ENCODE measurements at regions not wholly inside any gene's neighbourhood (a gene's known extent, or its start where the extent isn't known, plus 50 kb on each side); places are given as distances from the start of the nearest gene placed in this dataset.
"Not testable (repeated sequence)": the region's sequence is repeated elsewhere in the genome, so short reads cannot be mapped to it uniquely, and the experiment has no call there.

- H3K27me3 Mint-ChIP-seq (ENCODE audit: low read depth) = no peaks in the 10 kb centered on the region
- H3K4me1 Mint-ChIP-seq (ENCODE audit: low read depth) = no peaks in the 10 kb centered on the region
- no peaks in the 10 kb centered on the region for H3K36me3 Mint-ChIP-seq (ENCODE audit: low read depth)
- H3K4me3 Mint-ChIP-seq = no peak overlapping the region
- no peaks in the 10 kb centered on the region for H3K9me3 Mint-ChIP-seq
- H3K27ac Mint-ChIP-seq = no peak overlapping the region
- DNase-seq = no peak
- CTCF ChIA-PET = no interaction called here
- intact Hi-C loops (cut with micrococcal nuclease) = no loop called here
Observed at GRCh38 chr2:187188783-187189631, 259.0 kb downstream of the CALCRL start.

GRCh38 chr2:187187519-187187918 lies 260.5 kb downstream of the CALCRL start:
- Mint-ChIP-seq H3K27ac (no peak overlapping the region), H3K27me3 (ENCODE audit: low read depth) (no peaks in the 10 kb centered on the region), H3K4me1 (ENCODE audit: low read depth) (no peaks in the 10 kb centered on the region), H3K9me3 (no peaks in the 10 kb centered on the region), H3K36me3 (ENCODE audit: low read depth) (no peaks in the 10 kb centered on the region), H3K4me3 (no peak overlapping the region)
- DNase-seq = no peak
- intact Hi-C loops (cut with micrococcal nuclease) = no loop called here
- CTCF ChIA-PET = no interaction called here

DNA sequence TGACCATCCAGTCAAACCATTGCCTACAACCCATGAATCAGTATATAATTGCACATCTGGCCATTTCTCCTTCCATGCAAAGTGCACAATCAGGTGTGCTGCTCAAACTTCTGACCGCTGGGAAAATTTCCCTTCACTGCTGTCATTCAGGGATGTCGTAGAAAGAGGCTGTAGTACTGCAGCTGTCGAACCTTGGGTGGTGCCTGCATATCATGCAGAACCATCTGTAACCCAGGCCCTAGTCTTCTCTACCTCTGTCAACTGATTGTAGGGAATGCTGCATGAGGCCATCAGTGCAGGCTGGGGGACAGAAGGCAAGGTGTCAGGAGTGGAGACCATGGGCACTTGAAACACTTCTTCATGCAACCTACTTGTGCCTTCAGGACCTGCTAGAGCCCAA lies 267.5 kb downstream of the CALCRL start:
- Mint-ChIP-seq H3K4me1 (ENCODE audit: low read depth) (no peaks in the 10 kb centered on the region), H3K4me3 (no peak overlapping the region), H3K27me3 (ENCODE audit: low read depth) (no peaks in the 10 kb centered on the region), H3K36me3 (ENCODE audit: low read depth) (no peaks in the 10 kb centered on the region), H3K27ac (no peak overlapping the region), H3K9me3 (no peaks in the 10 kb centered on the region)
- CTCF ChIA-PET = no interaction called here
- intact Hi-C loops (cut with micrococcal nuclease) = no loop called here
- DNase-seq = no peak

DNA sequence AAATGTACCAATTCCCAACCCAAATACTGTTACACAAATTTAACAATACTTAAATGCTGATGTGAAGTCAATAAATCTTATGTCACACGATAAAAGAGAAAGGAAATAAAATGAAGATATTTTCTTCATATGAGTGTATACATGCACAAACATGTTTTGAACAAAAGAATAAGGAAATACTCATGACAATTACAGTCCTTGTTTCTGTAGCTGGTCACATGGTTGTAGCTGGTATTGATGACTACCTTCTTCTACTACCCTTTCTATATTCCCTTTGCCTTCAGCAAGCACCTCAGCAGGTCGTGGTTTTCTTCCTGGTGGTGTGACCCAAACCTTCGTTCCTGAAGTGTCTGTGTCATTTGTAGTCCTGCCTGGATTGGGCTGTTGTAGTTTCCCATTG lies 269.2 kb downstream of the CALCRL start:
- not testable (repeated sequence) for H3K27me3 Mint-ChIP-seq (ENCODE audit: low read depth); H3K4me1 Mint-ChIP-seq (ENCODE audit: low read depth)

GRCh38 chr2:187177253-187177652 lies 270.8 kb downstream of the CALCRL start:
- no peak for DNase-seq
- intact Hi-C loops (cut with micrococcal nuclease) = no loop called here
- CTCF ChIA-PET = no interaction called here
- H3K4me1 Mint-ChIP-seq (ENCODE audit: low read depth) = no peaks in the 10 kb centered on the region
- H3K27me3 Mint-ChIP-seq (ENCODE audit: low read depth) = no peaks in the 10 kb centered on the region
- H3K27ac Mint-ChIP-seq = no peak overlapping the region
- no peaks in the 10 kb centered on the region for H3K9me3 Mint-ChIP-seq
- H3K4me3 Mint-ChIP-seq = no peak overlapping the region
- H3K36me3 Mint-ChIP-seq (ENCODE audit: low read depth) = no peaks in the 10 kb centered on the region

More for the DNA sequence above, 269.2 kb downstream of the CALCRL start:
- intact Hi-C loops (cut with micrococcal nuclease); H3K9me3 Mint-ChIP-seq; H3K27ac Mint-ChIP-seq; H3K36me3 Mint-ChIP-seq (ENCODE audit: low read depth); H3K4me3 Mint-ChIP-seq; CTCF ChIA-PET; DNase-seq: not testable (repeated sequence)

GRCh38 chr2:187174582-187174981 lies 273.5 kb downstream of the CALCRL start:
- intact Hi-C loops (cut with micrococcal nuclease) = loop anchor here (1.0 kb wide), 1 partner anchor 279 kb away; no protein-coding TSS in a partner anchor
- no peaks in the 10 kb centered on the region for H3K27me3 Mint-ChIP-seq (ENCODE audit: low read depth)
- no peaks in the 10 kb centered on the region for H3K36me3 Mint-ChIP-seq (ENCODE audit: low read depth)
- no peaks in the 10 kb centered on the region for H3K4me1 Mint-ChIP-seq (ENCODE audit: low read depth)
- no peak overlapping the region for H3K27ac Mint-ChIP-seq
- no peak overlapping the region for H3K4me3 Mint-ChIP-seq
- CTCF ChIA-PET = interaction anchor here (0.6 kb wide), 1 partner anchor 41 kb away, joined by 3 read pairs; no protein-coding TSS in a partner anchor
- no peak for DNase-seq
- no peaks in the 10 kb centered on the region for H3K9me3 Mint-ChIP-seq

DNA sequence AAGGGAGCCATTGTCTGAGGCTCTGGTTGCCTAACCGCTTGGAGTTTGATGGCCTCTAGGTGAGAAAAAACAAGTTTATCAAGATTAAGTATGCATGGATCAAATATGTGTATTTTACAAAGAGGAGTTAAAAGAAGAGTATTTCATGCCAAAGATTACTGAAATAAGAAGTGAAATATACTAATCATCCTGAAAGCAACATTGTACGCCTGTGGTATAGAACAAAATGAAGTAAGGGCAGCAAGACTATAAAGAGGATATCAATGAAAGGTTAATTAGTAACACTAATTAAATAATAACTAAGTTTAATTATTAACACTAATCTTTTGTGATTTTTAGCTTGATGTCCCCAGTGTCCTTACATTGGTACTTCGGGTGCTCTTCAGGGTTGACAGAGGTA lies 276.7 kb downstream of the CALCRL start:
- H3K27ac Mint-ChIP-seq = no peak overlapping the region
- H3K36me3 Mint-ChIP-seq (ENCODE audit: low read depth) = no peaks in the 10 kb centered on the region
- H3K4me3 Mint-ChIP-seq = no peak overlapping the region
- intact Hi-C loops (cut with micrococcal nuclease) = no loop called here
- no peaks in the 10 kb centered on the region for H3K27me3 Mint-ChIP-seq (ENCODE audit: low read depth)
- no peaks in the 10 kb centered on the region for H3K9me3 Mint-ChIP-seq
- CTCF ChIA-PET = no interaction called here
- no peaks in the 10 kb centered on the region for H3K4me1 Mint-ChIP-seq (ENCODE audit: low read depth)
- no peak for DNase-seq

DNA sequence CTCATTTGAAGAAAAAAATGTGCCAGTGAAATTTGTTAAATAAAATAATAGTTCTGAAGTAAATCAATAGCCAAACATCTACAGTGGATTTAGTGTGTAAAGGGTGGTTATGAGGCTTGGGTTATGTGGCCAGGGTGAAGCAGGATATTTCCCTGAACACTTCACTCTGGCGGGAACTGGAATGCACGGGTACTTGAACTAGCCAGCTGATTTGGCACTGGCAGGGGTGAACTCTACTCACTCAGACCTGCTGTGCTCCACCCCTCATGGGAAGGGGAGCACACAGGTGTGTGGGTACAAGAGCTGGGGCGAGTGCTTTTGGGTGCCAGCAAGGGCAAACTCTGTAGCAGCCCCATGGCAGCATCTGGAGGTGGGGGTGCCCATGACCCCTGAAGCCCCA lies 278.2 kb downstream of the CALCRL start:
- H3K9me3 Mint-ChIP-seq = no peaks in the 10 kb centered on the region
- no peak overlapping the region for H3K27ac Mint-ChIP-seq
- CTCF ChIA-PET = no interaction called here
- H3K36me3 Mint-ChIP-seq (ENCODE audit: low read depth) = no peaks in the 10 kb centered on the region
- no peaks in the 10 kb centered on the region for H3K4me1 Mint-ChIP-seq (ENCODE audit: low read depth)
- DNase-seq = no peak
- intact Hi-C loops (cut with micrococcal nuclease) = no loop called here
- H3K4me3 Mint-ChIP-seq = no peak overlapping the region
- no peaks in the 10 kb centered on the region for H3K27me3 Mint-ChIP-seq (ENCODE audit: low read depth)

DNA sequence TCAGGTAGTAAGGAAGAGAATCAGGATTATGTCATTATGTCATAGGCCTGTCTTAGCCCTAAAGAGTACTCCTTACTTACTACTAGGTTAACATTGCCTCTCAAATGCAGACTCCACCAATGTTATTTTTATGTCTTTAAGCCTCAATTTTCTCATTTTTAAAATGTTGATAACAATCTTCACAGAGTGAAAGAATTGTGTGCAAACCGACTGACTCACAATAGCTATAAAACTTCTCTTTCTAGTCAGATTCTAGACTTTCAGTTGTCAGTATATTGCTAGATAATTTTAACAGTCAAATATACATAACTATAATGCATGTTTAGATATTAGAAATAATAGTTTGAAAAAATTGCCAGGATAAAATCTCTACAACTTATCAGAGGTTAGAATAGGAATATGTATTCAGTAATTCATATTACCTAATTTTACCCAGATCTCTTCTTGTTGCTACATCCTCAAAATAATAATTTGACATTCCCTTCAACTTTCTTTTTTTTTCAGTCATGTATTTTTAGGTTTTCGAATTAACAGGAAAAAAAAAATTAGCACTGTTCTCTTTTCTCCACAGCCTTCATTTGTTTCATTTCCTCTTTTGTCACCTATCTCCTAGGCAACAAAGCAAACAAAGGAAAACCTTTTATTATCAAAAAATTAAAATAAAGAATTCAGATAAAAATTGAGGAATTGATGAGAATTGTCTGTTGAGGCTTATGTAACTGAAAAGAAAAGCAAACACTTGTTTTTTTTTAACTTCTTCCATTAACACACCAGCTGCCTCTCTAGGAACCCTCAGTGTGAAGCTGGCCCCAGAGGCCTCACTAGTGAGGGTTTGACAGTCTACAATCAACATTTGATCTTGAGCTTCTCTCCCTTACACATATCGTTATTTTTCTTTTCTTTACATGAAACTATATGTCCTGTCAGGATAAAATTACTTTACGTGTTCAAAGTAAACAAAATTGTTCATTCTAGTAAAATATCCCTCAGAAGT lies 279.0 kb downstream of the CALCRL start:
- no peaks in the 10 kb centered on the region for H3K27me3 Mint-ChIP-seq (ENCODE audit: low read depth)
- no peaks in the 10 kb centered on the region for H3K9me3 Mint-ChIP-seq
- no peaks in the 10 kb centered on the region for H3K36me3 Mint-ChIP-seq (ENCODE audit: low read depth)
- DNase-seq = no peak
- H3K4me3 Mint-ChIP-seq = no peak overlapping the region
- intact Hi-C loops (cut with micrococcal nuclease) = no loop called here
- no peak overlapping the region for H3K27ac Mint-ChIP-seq
- CTCF ChIA-PET = no interaction called here
- no peaks in the 10 kb centered on the region for H3K4me1 Mint-ChIP-seq (ENCODE audit: low read depth)

GRCh38 chr2:187167491-187167890 lies 280.6 kb downstream of the CALCRL start:
- H3K36me3 Mint-ChIP-seq (ENCODE audit: low read depth) = no peaks in the 10 kb centered on the region
- no peak overlapping the region for H3K4me3 Mint-ChIP-seq
- CTCF ChIA-PET = interaction anchor here (1.1 kb wide), 1 partner anchor 8 kb away, joined by 3 read pairs; no protein-coding TSS in a partner anchor
- H3K27ac Mint-ChIP-seq = no peak overlapping the region
- H3K9me3 Mint-ChIP-seq = no peaks in the 10 kb centered on the region
- no peak for DNase-seq
- no peaks in the 10 kb centered on the region for H3K4me1 Mint-ChIP-seq (ENCODE audit: low read depth)
- intact Hi-C loops (cut with micrococcal nuclease) = no loop called here
- H3K27me3 Mint-ChIP-seq (ENCODE audit: low read depth) = no peaks in the 10 kb centered on the region

DNA sequence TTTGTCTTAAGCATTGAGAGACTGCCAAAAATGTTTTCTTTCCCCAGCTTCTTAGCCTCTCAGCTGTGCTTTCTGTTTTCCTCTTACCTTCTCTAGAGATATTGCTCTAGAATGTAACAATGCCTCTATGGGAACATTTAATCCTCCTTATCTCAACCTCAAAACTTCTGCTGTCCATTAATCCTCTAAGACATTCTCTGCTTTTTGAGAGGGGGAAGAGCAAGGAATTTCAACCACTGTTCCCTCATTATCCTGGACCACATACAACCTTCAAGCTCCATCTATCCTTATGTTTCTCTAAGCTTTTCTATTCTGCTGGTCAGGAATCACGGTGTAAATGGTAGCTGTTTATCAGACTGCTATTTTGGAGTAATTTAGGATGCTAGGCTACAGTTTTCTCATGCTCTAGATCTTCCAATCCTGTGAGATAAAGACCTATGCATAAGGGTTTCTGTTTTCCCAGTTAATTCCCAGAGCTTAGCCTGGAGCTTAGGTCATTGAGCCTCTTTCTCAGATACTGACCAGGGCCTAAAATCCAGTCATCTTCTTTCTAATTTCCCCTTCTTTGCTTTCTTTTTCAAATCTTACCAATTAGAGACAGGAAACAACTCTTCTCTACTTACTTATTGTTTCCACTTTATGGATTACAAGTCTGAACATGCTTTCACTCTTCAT lies 282.0 kb downstream of the CALCRL start:
- no peaks in the 10 kb centered on the region for H3K9me3 Mint-ChIP-seq
- intact Hi-C loops (cut with micrococcal nuclease) = no loop called here
- H3K36me3 Mint-ChIP-seq (ENCODE audit: low read depth) = no peaks in the 10 kb centered on the region
- no peaks in the 10 kb centered on the region for H3K4me1 Mint-ChIP-seq (ENCODE audit: low read depth)
- H3K4me3 Mint-ChIP-seq = no peak overlapping the region
- no peak overlapping the region for H3K27ac Mint-ChIP-seq
- DNase-seq = no peak
- no peaks in the 10 kb centered on the region for H3K27me3 Mint-ChIP-seq (ENCODE audit: low read depth)
- CTCF ChIA-PET = interaction anchor here (1.1 kb wide), 1 partner anchor 9 kb away, joined by 3 read pairs; no protein-coding TSS in a partner anchor

DNA sequence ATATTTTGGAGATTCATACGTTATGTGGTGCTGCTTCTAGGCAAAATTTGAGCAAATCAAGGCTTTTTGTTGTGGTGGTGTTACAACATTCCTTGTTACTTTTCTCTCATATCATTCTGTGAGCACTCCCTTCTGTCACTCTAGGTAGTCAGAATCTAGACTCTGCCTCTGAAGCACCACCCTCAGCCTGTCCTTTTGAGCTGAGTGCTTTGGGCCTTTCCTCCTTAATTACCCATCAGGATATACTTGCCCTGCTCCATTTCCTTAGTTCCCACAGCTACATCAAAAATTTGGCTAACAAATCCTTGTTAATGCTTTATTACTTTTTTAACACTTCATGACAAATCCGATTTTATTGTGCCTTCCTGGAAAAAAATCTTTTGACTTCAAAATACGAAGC lies 289.6 kb downstream of the CALCRL start:
- intact Hi-C loops (cut with micrococcal nuclease) = no loop called here
- CTCF ChIA-PET = no interaction called here
- no peak overlapping the region for H3K27ac Mint-ChIP-seq
- H3K9me3 Mint-ChIP-seq = peaks cover 7% of the 10 kb centered on the region
- no peaks in the 10 kb centered on the region for H3K27me3 Mint-ChIP-seq (ENCODE audit: low read depth)
- DNase-seq = no peak
- no peak overlapping the region for H3K4me3 Mint-ChIP-seq
- H3K36me3 Mint-ChIP-seq (ENCODE audit: low read depth) = no peaks in the 10 kb centered on the region
- H3K4me1 Mint-ChIP-seq (ENCODE audit: low read depth) = no peaks in the 10 kb centered on the region

Data from activated naive CD4-positive, alpha-beta T cell treated with anti-CD3 and anti-CD28 coated beads for 36 hours (primary cell).